Astrocyte (in vitro differentiated cells and primary cell): ENCODE measurements at regions not wholly inside any gene's neighbourhood (a gene's known extent, or its start where the extent isn't known, plus 50 kb on each side); places are given as distances from the start of the nearest gene placed in this dataset.

Experiments used
- CTCF ChIP-seq: IDR thresholded peaks from 2 replicates; pipeline ENCODE4 v1.5.1; 2011; ENCODE audit warnings: low read depth, mild to moderate bottlenecking, inconsistent platforms, low read length, moderate library complexity; ENCODE audit not compliant: insufficient read depth
- EZH2 ChIP-seq: IDR thresholded peaks from 2 replicates; pipeline ENCODE4 v1.6.1; 2012; ENCODE audit warnings: mild to moderate bottlenecking, low read length, inconsistent platforms; ENCODE audit not compliant: insufficient read depth

- no peak for TF ChIP-seq CTCF
- no peak for TF ChIP-seq EZH2
Measured at GRCh38 chr5:61649231-61649630, 317.2 kb downstream of the ZSWIM6 start.
